Vagina (tissue), 2 donors: ENCODE measurements at regions not wholly inside any gene's neighbourhood (a gene's known extent, or its start where the extent isn't known, plus 50 kb on each side); places are given as distances from the start of the nearest gene placed in this dataset.

Experiments
- DNase-seq, 2 donors: peaks; one replicate each; pipeline ENCODE4 v3.0.0-alpha.2; 2017; ENCODE audit errors: extremely low spot score in 2 of 2
- H3K27ac ChIP-seq: fragments of 200-600 bp; sonication (generic); one replicate; pipeline ENCODE4 v1.5.1; 2019
- H3K27me3 ChIP-seq: fragments of 200-600 bp; sonication (generic); one replicate; pipeline ENCODE4 v1.5.1; 2019
- H3K36me3 ChIP-seq, 2 donors: fragments of 200-600 bp; sonication (generic); one replicate each; pipeline ENCODE4 v1.5.1; 2017 to 2019
- H3K4me1 ChIP-seq: fragments of 200-600 bp; sonication (generic); one replicate; pipeline ENCODE4 v1.5.1; 2019
- H3K4me3 ChIP-seq, 2 donors: fragments of 200-600 bp; sonication (generic); 1 replicate in 1 of 2; 2 replicates in 1 of 2; pipeline ENCODE4 v1.5.1; 2016 to 2019
- H3K9me3 ChIP-seq: fragments of 200-600 bp; sonication (generic); one replicate; pipeline ENCODE4 v1.5.1; 2019
- POLR2A ChIP-seq, 2 donors: fragments of 450-650 bp; IDR thresholded peaks; one replicate each; pipeline ENCODE4 v1.6.1; 2017; ENCODE audit warnings: antibody characterized with exemption in 2 of 2, mild to moderate bottlenecking in 2 of 2, moderate library complexity in 2 of 2
- POLR2AphosphoS5 ChIP-seq, 2 donors: sonication (generic); formaldehyde crosslinking; IDR thresholded peaks; one replicate each; pipeline ENCODE4 v1.9.0; 2017; ENCODE audit warnings: antibody characterized with exemption in 2 of 2, mild to moderate bottlenecking in 2 of 2, low read depth in 1 of 2; ENCODE audit not compliant: insufficient read depth in 1 of 2
- intact Hi-C: fragments of 100-400 bp; cut with DNase I; formaldehyde crosslinking; loops from one replicate; pipeline ENCODE4 v1.15.1; 2023
- TF ChIP-seq, protein P1 (sequence below), 3 experiments: fragments of 450-650 bp in 2 of 3; fragments of 200-600 bp in 1 of 3; sonication (generic) in 1 of 3; IDR thresholded peaks; one replicate each; pipeline ENCODE4 v1.5.1; 2017 to 2019; ENCODE audit warnings: antibody characterized with exemption in 3 of 3, mild to moderate bottlenecking in 2 of 3, moderate library complexity in 2 of 3

- H3K4me1 ChIP-seq = no peaks in the 10 kb centered on the region
- no peak overlapping the region for H3K27ac ChIP-seq
- no peaks in the 10 kb centered on the region for H3K27me3 ChIP-seq
- no peak overlapping the region for H3K4me3 ChIP-seq
- no peak for TF ChIP-seq POLR2AphosphoS5 (IDR thresholded peaks at IDR 0.05; ENCODE audit: insufficient read depth in 1 of 2, low read depth in 1 of 2)
- TF ChIP-seq, protein P1, sequence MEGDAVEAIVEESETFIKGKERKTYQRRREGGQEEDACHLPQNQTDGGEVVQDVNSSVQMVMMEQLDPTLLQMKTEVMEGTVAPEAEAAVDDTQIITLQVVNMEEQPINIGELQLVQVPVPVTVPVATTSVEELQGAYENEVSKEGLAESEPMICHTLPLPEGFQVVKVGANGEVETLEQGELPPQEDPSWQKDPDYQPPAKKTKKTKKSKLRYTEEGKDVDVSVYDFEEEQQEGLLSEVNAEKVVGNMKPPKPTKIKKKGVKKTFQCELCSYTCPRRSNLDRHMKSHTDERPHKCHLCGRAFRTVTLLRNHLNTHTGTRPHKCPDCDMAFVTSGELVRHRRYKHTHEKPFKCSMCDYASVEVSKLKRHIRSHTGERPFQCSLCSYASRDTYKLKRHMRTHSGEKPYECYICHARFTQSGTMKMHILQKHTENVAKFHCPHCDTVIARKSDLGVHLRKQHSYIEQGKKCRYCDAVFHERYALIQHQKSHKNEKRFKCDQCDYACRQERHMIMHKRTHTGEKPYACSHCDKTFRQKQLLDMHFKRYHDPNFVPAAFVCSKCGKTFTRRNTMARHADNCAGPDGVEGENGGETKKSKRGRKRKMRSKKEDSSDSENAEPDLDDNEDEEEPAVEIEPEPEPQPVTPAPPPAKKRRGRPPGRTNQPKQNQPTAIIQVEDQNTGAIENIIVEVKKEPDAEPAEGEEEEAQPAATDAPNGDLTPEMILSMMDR (IDR thresholded peaks at IDR 0.05) = no peak
- TF ChIP-seq POLR2A (IDR thresholded peaks at IDR 0.05) = no peak
- no peaks in the 10 kb centered on the region for H3K36me3 ChIP-seq
- intact Hi-C loops = no loop called here
- H3K9me3 ChIP-seq = no peaks in the 10 kb centered on the region
- DNase-seq = no peak
Observed at GRCh38 chr14:48970943-48971342, 615.2 kb downstream of the RPS29 start.

- no peak overlapping the region for H3K4me3 ChIP-seq
- intact Hi-C loops = no loop called here
- no peaks in the 10 kb centered on the region for H3K36me3 ChIP-seq
- DNase-seq = no peak
- H3K27me3 ChIP-seq = no peaks in the 10 kb centered on the region
- no peaks in the 10 kb centered on the region for H3K9me3 ChIP-seq
- no peak overlapping the region for H3K27ac ChIP-seq
- TF ChIP-seq, protein P1 (IDR thresholded peaks at IDR 0.05) = no peak
- TF ChIP-seq POLR2AphosphoS5 (IDR thresholded peaks at IDR 0.05; ENCODE audit: insufficient read depth in 1 of 2, low read depth in 1 of 2) (no peak), POLR2A (IDR thresholded peaks at IDR 0.05) (no peak)
- H3K4me1 ChIP-seq = no peaks in the 10 kb centered on the region
Observed at GRCh38 chr14:48967419-48967818, 618.8 kb downstream of the RPS29 start.

- H3K4me1 ChIP-seq = no peaks in the 10 kb centered on the region
- no peak for DNase-seq
- H3K27me3 ChIP-seq = no peaks in the 10 kb centered on the region
- intact Hi-C loops = no loop called here
- no peaks in the 10 kb centered on the region for H3K36me3 ChIP-seq
- no peaks in the 10 kb centered on the region for H3K9me3 ChIP-seq
- H3K4me3 ChIP-seq = no peak overlapping the region
- TF ChIP-seq, protein P1 (IDR thresholded peaks at IDR 0.05) = no peak
- no peak for TF ChIP-seq POLR2A (IDR thresholded peaks at IDR 0.05)
- no peak for TF ChIP-seq POLR2AphosphoS5 (IDR thresholded peaks at IDR 0.05; ENCODE audit: insufficient read depth in 1 of 2, low read depth in 1 of 2)
- no peak overlapping the region for H3K27ac ChIP-seq
Observed at GRCh38 chr14:48963231-48963790, 622.9 kb downstream of the RPS29 start.

GRCh38 chr14:48957486-48957885, 628.7 kb downstream of the RPS29 start:
- no peak for TF ChIP-seq POLR2A (IDR thresholded peaks at IDR 0.05)
- TF ChIP-seq, protein P1 (IDR thresholded peaks at IDR 0.05) = no peak
- no peak for TF ChIP-seq POLR2AphosphoS5 (IDR thresholded peaks at IDR 0.05; ENCODE audit: insufficient read depth in 1 of 2, low read depth in 1 of 2)
- intact Hi-C loops = no loop called here
- H3K9me3 ChIP-seq = no peaks in the 10 kb centered on the region
- H3K27ac ChIP-seq = no peak overlapping the region
- no peaks in the 10 kb centered on the region for H3K27me3 ChIP-seq
- DNase-seq = no peak
- no peaks in the 10 kb centered on the region for H3K36me3 ChIP-seq
- H3K4me3 ChIP-seq = no peak overlapping the region
- no peaks in the 10 kb centered on the region for H3K4me1 ChIP-seq

DNA sequence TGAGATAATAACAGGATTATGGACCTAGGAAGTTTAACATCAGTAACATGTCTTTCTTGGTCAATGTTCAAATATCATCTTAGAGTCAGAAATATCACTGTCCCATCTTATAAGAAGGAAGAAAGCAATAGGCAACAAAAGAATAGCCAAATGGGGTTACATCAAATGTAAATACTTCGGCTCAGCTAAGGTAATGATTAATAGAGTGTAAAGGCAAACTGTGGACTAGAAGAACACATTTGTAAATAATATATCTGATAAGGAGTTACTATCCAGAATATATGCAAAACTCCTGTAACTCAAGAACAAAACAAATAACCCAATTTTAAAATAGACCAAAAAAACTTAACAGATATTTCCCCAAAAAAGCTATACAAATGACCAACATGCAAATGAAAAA, 630.3 kb downstream of the RPS29 start:
- Histone ChIP-seq H3K9me3 (no peaks in the 10 kb centered on the region), H3K27me3 (no peaks in the 10 kb centered on the region), H3K4me3 (no peak overlapping the region), H3K36me3 (no peaks in the 10 kb centered on the region), H3K27ac (no peak overlapping the region), H3K4me1 (no peaks in the 10 kb centered on the region)
- intact Hi-C loops = no loop called here
- TF ChIP-seq, protein P1 (IDR thresholded peaks at IDR 0.05) = no peak
- TF ChIP-seq POLR2A (IDR thresholded peaks at IDR 0.05) = no peak
- no peak for TF ChIP-seq POLR2AphosphoS5 (IDR thresholded peaks at IDR 0.05; ENCODE audit: insufficient read depth in 1 of 2, low read depth in 1 of 2)
- no peak for DNase-seq
